ENCODE measurements at regions not wholly inside any gene's neighbourhood (a gene's known extent, or its start where the extent isn't known, plus 50 kb on each side); places are given as distances from the start of the nearest gene placed in this dataset.

DNA sequence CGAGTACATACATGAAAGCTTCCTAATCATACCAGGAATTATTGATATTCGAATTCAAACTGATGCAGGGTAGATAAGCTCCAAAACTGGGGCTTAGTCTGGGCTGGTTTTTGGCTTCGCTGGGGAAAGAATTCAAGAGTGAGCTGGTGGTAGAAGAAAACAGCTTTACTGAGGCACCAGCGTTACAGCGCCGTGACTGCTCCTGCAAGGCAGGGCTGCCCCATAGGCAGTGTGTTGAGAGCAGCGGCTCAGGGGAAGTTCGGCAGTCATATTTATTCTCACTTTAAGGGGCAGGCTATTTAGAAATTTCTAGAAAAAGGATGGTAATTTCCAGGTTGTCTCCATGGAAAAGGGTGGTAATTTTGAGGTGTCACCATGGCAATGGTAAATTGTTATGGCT is 292.6 kb upstream of the TCF4 start:
- TF ChIP-seq YY1 (IDR thresholded peaks at IDR 0.05; ENCODE audit: insufficient read depth, insufficient read length) (no peak), ZNF274 (IDR thresholded peaks at IDR 0.05; ENCODE audit: low read depth, low read length) (no peak)
